Ishikawa (cell line): ENCODE measurements at regions not wholly inside any gene's neighbourhood (a gene's known extent, or its start where the extent isn't known, plus 50 kb on each side); places are given as distances from the start of the nearest gene placed in this dataset.

Experiments
- CEBPB ChIP-seq: IDR thresholded peaks from 2 replicates; pipeline ENCODE4 v1.6.1; 2012
- CREB1 ChIP-seq: IDR thresholded peaks from 2 replicates; pipeline ENCODE4 v1.6.1; 2012; ENCODE audit warnings: low read depth
- EGR1 ChIP-seq: IDR thresholded peaks from 2 replicates; pipeline ENCODE4 v1.6.1; 2012
- EP300 ChIP-seq: IDR thresholded peaks from 2 replicates; pipeline ENCODE4 v1.6.1; 2012; ENCODE audit warnings: borderline replicate concordance
- FOXM1 ChIP-seq: IDR thresholded peaks from 2 replicates; pipeline ENCODE4 v1.6.1; 2012; ENCODE audit warnings: low read depth, borderline replicate concordance
- NFIC ChIP-seq: IDR thresholded peaks from 2 replicates; pipeline ENCODE4 v1.6.1; 2012
- RAD21 ChIP-seq: IDR thresholded peaks from 2 replicates; pipeline ENCODE4 v1.6.1; 2012; ENCODE audit warnings: low read depth
- TAF1 ChIP-seq: IDR thresholded peaks from 2 replicates; pipeline ENCODE4 v1.6.1; 2012; ENCODE audit warnings: low read depth, mild to moderate bottlenecking
- TCF12 ChIP-seq: IDR thresholded peaks from 2 replicates; pipeline ENCODE4 v1.6.1; 2012; ENCODE audit warnings: low read depth
- TEAD4 ChIP-seq: IDR thresholded peaks from 2 replicates; pipeline ENCODE4 v1.6.1; 2012
- YY1 ChIP-seq: IDR thresholded peaks from 2 replicates; pipeline ENCODE4 v1.6.1; 2012; ENCODE audit warnings: low read depth
- ZBTB7A ChIP-seq: IDR thresholded peaks from 2 replicates; pipeline ENCODE4 v1.6.1; 2012; ENCODE audit warnings: low read depth
- TF ChIP-seq, protein P1 (sequence below): IDR thresholded peaks from 2 replicates; pipeline ENCODE4 v1.6.1; 2012
- TF ChIP-seq, protein P2 (sequence below): IDR thresholded peaks from 2 replicates; pipeline ENCODE4 v1.6.1; 2012
- TF ChIP-seq, protein P3 (sequence below): IDR thresholded peaks from 2 replicates; pipeline ENCODE4 v1.6.1; 2012; ENCODE audit warnings: low read depth, mild to moderate bottlenecking

DNA sequence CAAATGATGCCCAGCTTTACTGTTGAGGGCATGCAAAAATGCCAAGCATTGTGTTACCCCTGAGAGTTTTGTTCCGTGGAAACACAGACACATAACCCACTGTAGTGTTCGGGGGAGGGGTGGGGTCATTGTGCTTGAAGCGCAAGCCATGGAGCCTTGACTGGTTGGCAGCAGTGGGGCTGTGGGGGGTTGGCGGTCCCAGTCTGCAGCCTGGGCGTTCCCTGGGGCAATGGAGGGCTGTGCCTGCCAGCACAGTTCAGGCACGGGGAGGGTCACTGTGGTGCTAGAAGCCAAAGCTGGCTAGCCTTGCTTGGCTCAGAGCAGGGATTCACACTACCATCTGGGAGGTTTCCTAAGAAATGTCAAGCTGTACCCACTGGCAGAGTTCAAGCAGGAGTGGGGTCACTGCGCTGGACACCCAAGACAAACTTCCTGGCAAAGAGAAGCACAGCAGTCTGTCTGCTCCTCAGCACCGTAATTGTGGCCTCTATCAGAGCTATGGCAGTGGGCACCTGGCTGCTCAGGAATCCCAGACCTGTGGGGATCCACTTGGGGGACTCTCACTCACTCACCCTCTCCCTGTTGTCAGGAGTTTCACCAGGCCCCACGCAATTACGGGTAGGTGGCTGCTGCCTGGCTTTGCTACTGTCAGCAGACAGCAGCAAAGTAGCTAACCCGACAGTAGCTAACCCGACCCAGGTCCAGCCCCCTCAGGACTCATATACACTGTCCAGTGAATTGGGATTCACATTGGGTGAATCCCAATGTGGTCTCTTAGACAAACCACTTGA is 292.4 kb downstream of the ZWINT start:
- no peak for TF ChIP-seq EGR1
- no peak for TF ChIP-seq TCF12
- no peak for TF ChIP-seq NFIC
- no peak for TF ChIP-seq YY1
- no peak for TF ChIP-seq CREB1
- TF ChIP-seq, protein P1, sequence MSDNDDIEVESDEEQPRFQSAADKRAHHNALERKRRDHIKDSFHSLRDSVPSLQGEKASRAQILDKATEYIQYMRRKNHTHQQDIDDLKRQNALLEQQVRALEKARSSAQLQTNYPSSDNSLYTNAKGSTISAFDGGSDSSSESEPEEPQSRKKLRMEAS = no peak
- no peak for TF ChIP-seq RAD21
- TF ChIP-seq EP300 = no peak
- TF ChIP-seq TAF1 = no peak
- TF ChIP-seq ZBTB7A = no peak
- no peak for TF ChIP-seq TEAD4
- TF ChIP-seq, protein P2, sequence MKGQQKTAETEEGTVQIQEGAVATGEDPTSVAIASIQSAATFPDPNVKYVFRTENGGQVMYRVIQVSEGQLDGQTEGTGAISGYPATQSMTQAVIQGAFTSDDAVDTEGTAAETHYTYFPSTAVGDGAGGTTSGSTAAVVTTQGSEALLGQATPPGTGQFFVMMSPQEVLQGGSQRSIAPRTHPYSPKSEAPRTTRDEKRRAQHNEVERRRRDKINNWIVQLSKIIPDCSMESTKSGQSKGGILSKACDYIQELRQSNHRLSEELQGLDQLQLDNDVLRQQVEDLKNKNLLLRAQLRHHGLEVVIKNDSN = no peak
- no peak for TF ChIP-seq FOXM1
- TF ChIP-seq, protein P3, sequence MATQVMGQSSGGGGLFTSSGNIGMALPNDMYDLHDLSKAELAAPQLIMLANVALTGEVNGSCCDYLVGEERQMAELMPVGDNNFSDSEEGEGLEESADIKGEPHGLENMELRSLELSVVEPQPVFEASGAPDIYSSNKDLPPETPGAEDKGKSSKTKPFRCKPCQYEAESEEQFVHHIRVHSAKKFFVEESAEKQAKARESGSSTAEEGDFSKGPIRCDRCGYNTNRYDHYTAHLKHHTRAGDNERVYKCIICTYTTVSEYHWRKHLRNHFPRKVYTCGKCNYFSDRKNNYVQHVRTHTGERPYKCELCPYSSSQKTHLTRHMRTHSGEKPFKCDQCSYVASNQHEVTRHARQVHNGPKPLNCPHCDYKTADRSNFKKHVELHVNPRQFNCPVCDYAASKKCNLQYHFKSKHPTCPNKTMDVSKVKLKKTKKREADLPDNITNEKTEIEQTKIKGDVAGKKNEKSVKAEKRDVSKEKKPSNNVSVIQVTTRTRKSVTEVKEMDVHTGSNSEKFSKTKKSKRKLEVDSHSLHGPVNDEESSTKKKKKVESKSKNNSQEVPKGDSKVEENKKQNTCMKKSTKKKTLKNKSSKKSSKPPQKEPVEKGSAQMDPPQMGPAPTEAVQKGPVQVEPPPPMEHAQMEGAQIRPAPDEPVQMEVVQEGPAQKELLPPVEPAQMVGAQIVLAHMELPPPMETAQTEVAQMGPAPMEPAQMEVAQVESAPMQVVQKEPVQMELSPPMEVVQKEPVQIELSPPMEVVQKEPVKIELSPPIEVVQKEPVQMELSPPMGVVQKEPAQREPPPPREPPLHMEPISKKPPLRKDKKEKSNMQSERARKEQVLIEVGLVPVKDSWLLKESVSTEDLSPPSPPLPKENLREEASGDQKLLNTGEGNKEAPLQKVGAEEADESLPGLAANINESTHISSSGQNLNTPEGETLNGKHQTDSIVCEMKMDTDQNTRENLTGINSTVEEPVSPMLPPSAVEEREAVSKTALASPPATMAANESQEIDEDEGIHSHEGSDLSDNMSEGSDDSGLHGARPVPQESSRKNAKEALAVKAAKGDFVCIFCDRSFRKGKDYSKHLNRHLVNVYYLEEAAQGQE = no peak
- no peak for TF ChIP-seq CEBPB

DNA sequence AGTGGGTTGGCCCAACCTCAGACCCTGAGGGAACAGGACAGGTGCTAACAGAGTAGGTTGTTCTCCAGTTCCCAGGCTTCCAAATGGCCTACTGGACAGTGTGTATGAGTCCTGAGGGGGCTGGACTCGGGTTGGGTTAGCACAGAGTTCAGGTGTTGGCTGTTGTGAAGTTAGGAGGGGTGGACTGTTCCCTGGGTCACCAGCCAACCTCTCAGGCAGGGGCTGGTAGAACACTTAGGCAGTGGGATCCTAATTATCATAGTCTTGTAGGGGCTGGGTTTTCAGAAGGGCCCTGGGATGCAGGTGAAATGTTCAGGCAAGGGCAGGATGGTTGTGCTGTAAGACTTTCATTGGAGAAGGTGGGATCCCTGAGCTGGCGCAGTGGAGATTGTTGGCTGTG is 293.0 kb downstream of the ZWINT start:
- TF ChIP-seq ZBTB7A (no peak), RAD21 (no peak), CREB1 (no peak), TCF12 (no peak), YY1 (no peak), FOXM1 (no peak), CEBPB (no peak)
- TF ChIP-seq, protein P3 = no peak
- TF ChIP-seq, protein P2 = no peak

DNA sequence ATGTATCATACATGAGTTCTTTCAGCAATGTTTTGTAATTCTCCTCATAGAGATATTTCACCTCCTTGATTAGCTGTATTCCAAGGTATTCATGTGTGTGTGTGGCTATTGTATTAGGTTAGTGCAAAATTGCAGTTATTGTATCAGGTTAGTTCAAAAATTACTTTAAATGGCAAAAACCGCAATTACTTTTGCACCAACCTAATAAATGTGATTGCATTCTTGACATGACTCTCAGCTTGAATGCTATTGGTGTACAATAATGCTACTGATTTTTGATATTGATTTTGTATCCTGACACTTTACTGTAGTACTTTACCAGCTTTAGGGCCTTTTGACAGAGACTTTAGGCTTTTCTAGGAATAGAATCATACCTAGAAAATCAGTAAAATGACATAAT is 297.4 kb downstream of the ZWINT start:
- TF ChIP-seq, protein P1 = no peak
- TF ChIP-seq EP300 = no peak
- no peak for TF ChIP-seq NFIC
- no peak for TF ChIP-seq ZBTB7A
- TF ChIP-seq EGR1 = no peak
- TF ChIP-seq TEAD4 = no peak
- no peak for TF ChIP-seq FOXM1
- TF ChIP-seq CEBPB = no peak
- TF ChIP-seq, protein P3 = no peak
- TF ChIP-seq YY1 = no peak

DNA sequence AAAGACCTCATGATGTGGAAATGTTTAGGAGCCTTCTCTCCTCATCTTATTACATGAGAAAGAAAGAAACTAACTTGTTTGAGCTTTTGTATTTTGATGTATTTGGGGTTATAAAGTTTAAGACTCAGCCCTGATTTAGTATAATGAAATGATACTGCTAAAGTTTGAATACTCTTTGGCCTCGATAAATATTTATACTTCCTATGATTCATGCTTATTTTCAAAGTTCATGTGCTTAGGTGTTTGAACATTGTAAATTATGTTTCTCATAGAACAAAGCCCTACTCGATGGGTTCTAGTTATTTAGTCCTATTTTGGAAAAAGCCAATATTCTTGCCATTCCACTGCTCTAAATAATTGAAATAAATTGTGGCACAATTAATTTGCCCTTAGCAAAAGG is 303.2 kb downstream of the ZWINT start:
- TF ChIP-seq FOXM1 (no peak), CREB1 (no peak), TEAD4 (no peak), RAD21 (no peak), NFIC (no peak), CEBPB (no peak), EP300 (no peak), EGR1 (no peak), YY1 (no peak), TCF12 (no peak), TAF1 (no peak), ZBTB7A (no peak)
- TF ChIP-seq, protein P2 = no peak
- TF ChIP-seq, protein P1 = no peak
- TF ChIP-seq, protein P3 = no peak
